ENCODE measurements at regions not wholly inside any gene's neighbourhood (a gene's known extent, or its start where the extent isn't known, plus 50 kb on each side); places are given as distances from the start of the nearest gene placed in this dataset.

- TF ChIP-seq STAT3 (IDR thresholded peaks at IDR 0.05; ENCODE audit: low read depth, low read length), result no peak
- TF ChIP-seq, protein P1, sequence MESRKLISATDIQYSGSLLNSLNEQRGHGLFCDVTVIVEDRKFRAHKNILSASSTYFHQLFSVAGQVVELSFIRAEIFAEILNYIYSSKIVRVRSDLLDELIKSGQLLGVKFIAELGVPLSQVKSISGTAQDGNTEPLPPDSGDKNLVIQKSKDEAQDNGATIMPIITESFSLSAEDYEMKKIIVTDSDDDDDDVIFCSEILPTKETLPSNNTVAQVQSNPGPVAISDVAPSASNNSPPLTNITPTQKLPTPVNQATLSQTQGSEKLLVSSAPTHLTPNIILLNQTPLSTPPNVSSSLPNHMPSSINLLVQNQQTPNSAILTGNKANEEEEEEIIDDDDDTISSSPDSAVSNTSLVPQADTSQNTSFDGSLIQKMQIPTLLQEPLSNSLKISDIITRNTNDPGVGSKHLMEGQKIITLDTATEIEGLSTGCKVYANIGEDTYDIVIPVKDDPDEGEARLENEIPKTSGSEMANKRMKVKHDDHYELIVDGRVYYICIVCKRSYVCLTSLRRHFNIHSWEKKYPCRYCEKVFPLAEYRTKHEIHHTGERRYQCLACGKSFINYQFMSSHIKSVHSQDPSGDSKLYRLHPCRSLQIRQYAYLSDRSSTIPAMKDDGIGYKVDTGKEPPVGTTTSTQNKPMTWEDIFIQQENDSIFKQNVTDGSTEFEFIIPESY (IDR thresholded peaks at IDR 0.05), result no peak
- TF ChIP-seq, protein P2, sequence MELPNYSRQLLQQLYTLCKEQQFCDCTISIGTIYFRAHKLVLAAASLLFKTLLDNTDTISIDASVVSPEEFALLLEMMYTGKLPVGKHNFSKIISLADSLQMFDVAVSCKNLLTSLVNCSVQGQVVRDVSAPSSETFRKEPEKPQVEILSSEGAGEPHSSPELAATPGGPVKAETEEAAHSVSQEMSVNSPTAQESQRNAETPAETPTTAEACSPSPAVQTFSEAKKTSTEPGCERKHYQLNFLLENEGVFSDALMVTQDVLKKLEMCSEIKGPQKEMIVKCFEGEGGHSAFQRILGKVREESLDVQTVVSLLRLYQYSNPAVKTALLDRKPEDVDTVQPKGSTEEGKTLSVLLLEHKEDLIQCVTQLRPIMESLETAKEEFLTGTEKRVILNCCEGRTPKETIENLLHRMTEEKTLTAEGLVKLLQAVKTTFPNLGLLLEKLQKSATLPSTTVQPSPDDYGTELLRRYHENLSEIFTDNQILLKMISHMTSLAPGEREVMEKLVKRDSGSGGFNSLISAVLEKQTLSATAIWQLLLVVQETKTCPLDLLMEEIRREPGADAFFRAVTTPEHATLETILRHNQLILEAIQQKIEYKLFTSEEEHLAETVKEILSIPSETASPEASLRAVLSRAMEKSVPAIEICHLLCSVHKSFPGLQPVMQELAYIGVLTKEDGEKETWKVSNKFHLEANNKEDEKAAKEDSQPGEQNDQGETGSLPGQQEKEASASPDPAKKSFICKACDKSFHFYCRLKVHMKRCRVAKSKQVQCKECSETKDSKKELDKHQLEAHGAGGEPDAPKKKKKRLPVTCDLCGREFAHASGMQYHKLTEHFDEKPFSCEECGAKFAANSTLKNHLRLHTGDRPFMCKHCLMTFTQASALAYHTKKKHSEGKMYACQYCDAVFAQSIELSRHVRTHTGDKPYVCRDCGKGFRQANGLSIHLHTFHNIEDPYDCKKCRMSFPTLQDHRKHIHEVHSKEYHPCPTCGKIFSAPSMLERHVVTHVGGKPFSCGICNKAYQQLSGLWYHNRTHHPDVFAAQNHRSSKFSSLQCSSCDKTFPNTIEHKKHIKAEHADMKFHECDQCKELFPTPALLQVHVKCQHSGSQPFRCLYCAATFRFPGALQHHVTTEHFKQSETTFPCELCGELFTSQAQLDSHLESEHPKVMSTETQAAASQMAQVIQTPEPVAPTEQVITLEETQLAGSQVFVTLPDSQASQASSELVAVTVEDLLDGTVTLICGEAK (IDR thresholded peaks at IDR 0.05; ENCODE audit: borderline replicate concordance), result no peak
Measured at GRCh38 chr1:215357901-215358300, 209.2 kb upstream of the KCTD3 start (continued).

DNA sequence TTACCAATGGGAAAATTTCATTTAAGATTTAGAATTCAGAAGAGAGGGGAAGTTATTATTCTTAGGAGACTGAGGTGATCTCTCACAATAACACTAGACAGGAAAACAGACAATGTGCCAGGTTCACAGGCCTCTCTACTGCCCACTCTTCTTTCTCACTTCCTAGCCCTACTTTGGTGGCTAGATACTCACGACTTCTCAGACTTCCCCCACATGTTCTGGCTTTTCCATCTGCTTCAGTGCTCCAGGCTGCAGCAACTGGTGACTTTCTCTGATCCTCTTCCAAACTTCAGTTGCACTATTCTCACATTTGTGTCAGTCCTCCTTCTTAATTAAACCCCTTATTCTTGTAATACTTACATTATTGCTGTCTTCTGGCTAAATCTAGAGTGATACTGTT lies 208.7 kb upstream of the KCTD3 start:
- no peak overlapping the region for H3K27ac ChIP-seq (ENCODE audit: control insufficient read depth, insufficient read depth)
- RAD21 ChIA-PET (ENCODE audit: unreplicated experiment), result no interaction called here
- SMC1A ChIA-PET (ENCODE audit: uncharacterized antibody, unreplicated experiment), result no interaction called here
- no peak overlapping the region for H2AFZ ChIP-seq (ENCODE audit: control insufficient read depth, low read depth, low read length)
- in situ Hi-C loops (cut with MboI) (no loop called here), intact Hi-C loops (cut with micrococcal nuclease; ENCODE audit: unreplicated experiment) (no loop called here)
- POLR2A ChIA-PET, result no interaction called here
- H3K9ac ChIP-seq (ENCODE audit: control insufficient read depth, insufficient read depth, low read length), result no peak overlapping the region
- no CpG with 5 or more reads among the region's 1 CpG for WGBS (ENCODE audit: insufficient coverage, insufficient replicate concordance, low lambda C conversion rate, missing lambda C conversion rate)
- no peaks in the 10 kb centered on the region for H3K27me3 ChIP-seq (replicated peaks in 1 of 2; ENCODE audit: control insufficient read depth in 2 of 2, insufficient read depth in 2 of 2, low read length in 1 of 2)
- no peaks in the 10 kb centered on the region for H3K9me3 ChIP-seq (replicated peaks; ENCODE audit: control insufficient read depth, insufficient read depth, low read length)
- no peaks in the 10 kb centered on the region for H3K36me3 ChIP-seq (ENCODE audit: control insufficient read depth in 2 of 2, insufficient read depth in 2 of 2, low read length in 1 of 2)
- H3K79me2 ChIP-seq (ENCODE audit: control insufficient read depth, insufficient read depth, low read length), result no peaks in the 10 kb centered on the region
- no peak for DNase-seq (ENCODE audit: low read depth, low spot score)
- BruUV-seq (replicated peaks), result no TSS peak
- no peaks in the 10 kb centered on the region for H3K4me1 ChIP-seq (ENCODE audit: control insufficient read depth, insufficient read depth, low read length)
- H3K4me3 ChIP-seq, result no peak overlapping the region
- no peaks in the 10 kb centered on the region for H4K20me1 ChIP-seq (ENCODE audit: control insufficient read depth, insufficient read depth)
- H3K4me2 ChIP-seq (ENCODE audit: control insufficient read depth, insufficient read depth), result no peak overlapping the region
- FAIRE-seq, result no peak
- CTCF ChIA-PET, result interaction anchor here (1.0 kb wide), 1 partner anchor 10 kb away, joined by 3 read pairs; no protein-coding TSS in a partner anchor
- ATAC-seq, result no peak
- TF ChIP-seq, protein P3, sequence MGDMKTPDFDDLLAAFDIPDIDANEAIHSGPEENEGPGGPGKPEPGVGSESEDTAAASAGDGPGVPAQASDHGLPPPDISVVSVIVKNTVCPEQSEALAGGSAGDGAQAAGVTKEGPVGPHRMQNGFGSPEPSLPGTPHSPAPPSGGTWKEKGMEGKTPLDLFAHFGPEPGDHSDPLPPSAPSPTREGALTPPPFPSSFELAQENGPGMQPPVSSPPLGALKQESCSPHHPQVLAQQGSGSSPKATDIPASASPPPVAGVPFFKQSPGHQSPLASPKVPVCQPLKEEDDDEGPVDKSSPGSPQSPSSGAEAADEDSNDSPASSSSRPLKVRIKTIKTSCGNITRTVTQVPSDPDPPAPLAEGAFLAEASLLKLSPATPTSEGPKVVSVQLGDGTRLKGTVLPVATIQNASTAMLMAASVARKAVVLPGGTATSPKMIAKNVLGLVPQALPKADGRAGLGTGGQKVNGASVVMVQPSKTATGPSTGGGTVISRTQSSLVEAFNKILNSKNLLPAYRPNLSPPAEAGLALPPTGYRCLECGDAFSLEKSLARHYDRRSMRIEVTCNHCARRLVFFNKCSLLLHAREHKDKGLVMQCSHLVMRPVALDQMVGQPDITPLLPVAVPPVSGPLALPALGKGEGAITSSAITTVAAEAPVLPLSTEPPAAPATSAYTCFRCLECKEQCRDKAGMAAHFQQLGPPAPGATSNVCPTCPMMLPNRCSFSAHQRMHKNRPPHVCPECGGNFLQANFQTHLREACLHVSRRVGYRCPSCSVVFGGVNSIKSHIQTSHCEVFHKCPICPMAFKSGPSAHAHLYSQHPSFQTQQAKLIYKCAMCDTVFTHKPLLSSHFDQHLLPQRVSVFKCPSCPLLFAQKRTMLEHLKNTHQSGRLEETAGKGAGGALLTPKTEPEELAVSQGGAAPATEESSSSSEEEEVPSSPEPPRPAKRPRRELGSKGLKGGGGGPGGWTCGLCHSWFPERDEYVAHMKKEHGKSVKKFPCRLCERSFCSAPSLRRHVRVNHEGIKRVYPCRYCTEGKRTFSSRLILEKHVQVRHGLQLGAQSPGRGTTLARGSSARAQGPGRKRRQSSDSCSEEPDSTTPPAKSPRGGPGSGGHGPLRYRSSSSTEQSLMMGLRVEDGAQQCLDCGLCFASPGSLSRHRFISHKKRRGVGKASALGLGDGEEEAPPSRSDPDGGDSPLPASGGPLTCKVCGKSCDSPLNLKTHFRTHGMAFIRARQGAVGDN (IDR thresholded peaks at IDR 0.05), result no peak
- TF ChIP-seq HCFC1 (IDR thresholded peaks at IDR 0.05; ENCODE audit: low read length), result no peak
- TF ChIP-seq JUNB (IDR thresholded peaks at IDR 0.05), result no peak
- TF ChIP-seq, protein P4, sequence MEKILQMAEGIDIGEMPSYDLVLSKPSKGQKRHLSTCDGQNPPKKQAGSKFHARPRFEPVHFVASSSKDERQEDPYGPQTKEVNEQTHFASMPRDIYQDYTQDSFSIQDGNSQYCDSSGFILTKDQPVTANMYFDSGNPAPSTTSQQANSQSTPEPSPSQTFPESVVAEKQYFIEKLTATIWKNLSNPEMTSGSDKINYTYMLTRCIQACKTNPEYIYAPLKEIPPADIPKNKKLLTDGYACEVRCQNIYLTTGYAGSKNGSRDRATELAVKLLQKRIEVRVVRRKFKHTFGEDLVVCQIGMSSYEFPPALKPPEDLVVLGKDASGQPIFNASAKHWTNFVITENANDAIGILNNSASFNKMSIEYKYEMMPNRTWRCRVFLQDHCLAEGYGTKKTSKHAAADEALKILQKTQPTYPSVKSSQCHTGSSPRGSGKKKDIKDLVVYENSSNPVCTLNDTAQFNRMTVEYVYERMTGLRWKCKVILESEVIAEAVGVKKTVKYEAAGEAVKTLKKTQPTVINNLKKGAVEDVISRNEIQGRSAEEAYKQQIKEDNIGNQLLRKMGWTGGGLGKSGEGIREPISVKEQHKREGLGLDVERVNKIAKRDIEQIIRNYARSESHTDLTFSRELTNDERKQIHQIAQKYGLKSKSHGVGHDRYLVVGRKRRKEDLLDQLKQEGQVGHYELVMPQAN (conservative IDR thresholded peaks at IDR 0.05), result no peak
- no peak for TF ChIP-seq LARP7 (IDR thresholded peaks at IDR 0.05)
- no peak for TF ChIP-seq SMC3 (IDR thresholded peaks at IDR 0.05; ENCODE audit: borderline replicate concordance, low read length)
